LoVo (cell line): ENCODE measurements at regions not wholly inside any gene's neighbourhood (a gene's known extent, or its start where the extent isn't known, plus 50 kb on each side); places are given as distances from the start of the nearest gene placed in this dataset.

ENCODE experiments used
- DNase-seq: peaks from one replicate; pipeline ENCODE4 v3.0.0-alpha.2; 2016; ENCODE audit warnings: low spot score

- DNase-seq = no peak
Measured at GRCh38 chr2:59920961-59921360, 632.5 kb downstream of the BCL11A start.

- DNase-seq = no peak
Measured at GRCh38 chr2:59920307-59920706, 633.1 kb downstream of the BCL11A start.

DNA sequence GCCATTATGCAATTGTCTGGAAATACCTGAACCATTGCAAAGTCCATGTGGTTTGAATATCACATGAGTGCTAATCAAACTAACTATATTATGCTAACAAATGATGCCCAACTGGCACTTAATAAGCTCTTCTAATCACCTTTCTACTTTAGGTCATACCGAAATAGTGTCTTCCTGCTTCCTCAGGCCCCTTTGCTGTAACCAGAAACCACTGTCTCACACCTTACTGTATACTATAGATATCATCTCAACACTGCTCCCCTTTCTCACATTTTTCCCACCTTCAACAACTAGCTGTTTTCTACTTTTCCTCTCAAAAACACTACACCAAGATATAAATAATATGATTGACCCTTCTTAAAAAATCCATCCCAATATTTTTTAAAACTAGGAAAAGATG is 633.9 kb downstream of the BCL11A start:
- no peak for DNase-seq

GRCh38 chr2:59912042-59912441 is 641.4 kb downstream of the BCL11A start:
- DNase-seq = no peak

GRCh38 chr2:59910166-59910565 is 643.3 kb downstream of the BCL11A start:
- DNase-seq = no peak

- DNase-seq = no peak
Measured at GRCh38 chr2:59909147-59909546, 644.3 kb downstream of the BCL11A start.

DNA sequence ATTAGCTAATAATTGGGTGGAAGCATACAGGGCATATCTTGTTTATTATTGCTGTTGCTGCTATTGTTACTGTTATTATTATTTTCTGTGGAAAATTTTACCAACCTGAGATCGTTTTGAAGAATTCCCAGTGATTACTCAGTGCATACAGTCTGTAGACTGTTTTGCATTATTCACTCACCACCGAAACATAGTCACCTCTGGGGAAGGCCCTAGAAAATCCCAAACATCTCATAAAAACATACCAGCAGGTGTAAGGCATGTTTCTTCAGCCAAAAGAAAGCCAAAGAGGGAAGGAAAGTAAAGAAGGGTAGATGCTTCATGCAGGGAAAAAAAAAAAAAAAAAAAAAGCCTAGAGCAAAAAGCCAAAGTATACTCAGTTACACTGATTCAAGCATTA is 647.7 kb downstream of the BCL11A start:
- no peak for DNase-seq

DNA sequence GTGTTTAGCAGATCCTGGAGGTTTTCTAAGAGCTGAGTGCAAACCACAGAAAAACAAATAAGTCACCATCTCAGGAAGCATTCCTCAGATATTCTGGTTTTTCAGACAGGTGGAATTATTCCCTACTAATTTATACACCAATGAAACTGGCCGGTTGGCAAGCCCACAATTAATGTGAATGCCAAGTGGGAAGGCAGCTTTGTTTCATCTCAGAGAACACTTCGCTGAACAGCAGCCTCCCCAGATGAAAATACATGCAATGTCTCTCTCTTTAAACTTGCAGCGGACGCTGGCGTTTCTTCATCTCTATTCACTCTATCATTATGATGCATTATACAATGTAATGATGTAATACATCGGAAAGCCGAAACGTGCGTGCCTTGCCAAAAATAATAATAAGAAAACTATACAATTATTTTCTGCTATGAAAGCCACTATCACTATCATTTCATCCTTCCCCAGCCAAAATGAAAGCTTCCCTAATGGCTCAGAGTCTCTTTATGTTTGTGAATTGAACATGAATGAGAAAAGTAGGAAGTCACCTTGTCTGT is 649.4 kb downstream of the BCL11A start:
- DNase-seq = no peak

DNA sequence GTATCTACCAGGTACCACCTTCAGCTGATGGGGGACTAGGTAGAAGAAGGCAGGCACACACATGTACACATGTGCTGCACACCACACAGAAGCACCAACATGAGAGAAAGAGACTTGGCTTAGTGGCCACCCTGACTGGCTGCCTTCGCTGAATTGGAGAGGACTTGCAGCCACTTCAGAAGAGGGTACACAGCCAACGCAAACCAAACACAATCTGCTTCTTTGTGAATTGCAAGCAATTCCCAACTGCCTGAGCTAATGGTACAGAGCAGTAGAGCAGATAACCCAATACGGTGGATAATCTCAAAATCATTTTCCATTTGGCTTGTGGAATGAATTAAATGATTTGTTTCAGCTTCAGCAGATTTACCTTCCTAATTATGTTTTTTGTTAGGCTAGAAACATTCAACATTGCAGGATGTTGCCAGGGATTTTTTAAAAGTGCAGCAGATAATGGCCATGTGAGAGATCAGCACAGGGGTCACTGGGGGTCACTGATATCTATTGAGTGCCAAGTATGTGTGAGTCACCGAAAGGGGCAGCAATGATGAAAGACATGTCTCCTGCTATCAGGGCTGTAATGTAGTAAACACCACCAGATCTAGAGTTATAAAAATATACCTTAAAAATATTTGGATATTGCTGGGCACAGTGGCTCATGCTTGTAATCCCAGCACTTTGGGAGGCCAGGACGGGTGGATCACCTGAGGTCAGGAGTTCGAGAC is 652.6 kb downstream of the BCL11A start:
- DNase-seq = no peak

- DNase-seq = no peak
Measured at GRCh38 chr2:59899692-59900091, 653.8 kb downstream of the BCL11A start.

GRCh38 chr2:59896499-59897245 is 656.8 kb downstream of the BCL11A start:
- no peak for DNase-seq

GRCh38 chr2:59893612-59894011 is 659.8 kb downstream of the BCL11A start:
- DNase-seq = no peak

- no peak for DNase-seq
Measured at GRCh38 chr2:59892398-59892797, 661.1 kb downstream of the BCL11A start.

- no peak for DNase-seq
Measured at GRCh38 chr2:59889305-59889704, 664.1 kb downstream of the BCL11A start.

DNA sequence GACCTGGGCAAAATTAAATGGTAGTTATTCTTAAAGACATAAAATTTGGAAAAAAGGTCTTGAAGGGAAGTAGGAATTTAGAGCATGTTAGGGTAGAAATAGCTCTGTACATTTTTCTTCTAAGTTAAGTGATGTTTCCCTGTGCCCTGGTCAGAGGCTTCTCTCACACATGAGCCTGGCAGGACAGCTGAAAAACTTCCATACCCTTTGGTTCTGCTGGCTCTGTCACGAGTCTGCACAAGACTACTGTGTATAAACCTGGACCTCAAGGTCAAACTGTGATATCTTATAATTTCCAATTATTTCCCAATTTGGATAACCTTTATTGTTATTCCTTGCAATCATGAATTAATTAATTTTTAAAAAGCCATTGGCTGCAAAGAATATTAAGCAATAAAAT is 664.7 kb downstream of the BCL11A start:
- DNase-seq = no peak

DNA sequence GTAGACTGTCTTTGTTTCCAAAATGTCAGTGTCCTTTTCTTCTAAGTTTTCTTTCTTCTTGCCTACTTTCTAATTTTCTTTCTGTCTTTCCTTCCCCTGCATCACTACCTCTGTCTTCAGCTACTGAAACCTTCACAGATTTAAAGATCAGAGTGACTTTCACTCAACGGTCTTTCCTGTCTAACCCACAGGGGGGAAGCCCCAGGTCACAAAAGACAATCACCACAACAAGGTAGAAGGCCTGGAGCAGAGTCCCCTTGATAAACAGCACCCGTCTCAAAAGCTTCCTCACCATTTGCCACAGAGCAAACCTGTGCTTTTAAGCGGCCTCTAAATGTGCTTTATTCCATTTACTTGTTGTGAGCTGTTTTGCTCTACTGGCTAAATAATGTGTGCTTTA is 665.4 kb downstream of the BCL11A start:
- no peak for DNase-seq

DNA sequence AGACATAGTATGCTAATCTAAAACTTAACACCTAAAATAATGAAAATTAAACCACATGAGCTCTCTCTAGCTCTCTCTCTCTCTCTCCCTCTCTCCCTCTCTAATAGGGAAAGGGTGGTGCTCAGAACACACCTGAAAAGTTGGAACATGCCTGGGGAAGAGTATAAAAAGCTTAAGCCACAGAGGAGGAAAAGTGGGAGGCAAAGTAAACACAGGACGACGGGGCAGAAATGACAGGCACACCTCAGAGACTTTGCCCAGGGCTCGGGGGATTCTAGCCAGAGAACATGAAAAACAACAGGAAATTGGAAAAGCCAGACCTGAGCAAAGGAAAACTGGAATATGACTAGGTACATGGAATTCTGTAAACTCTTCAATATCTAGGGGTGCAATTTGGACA is 666.1 kb downstream of the BCL11A start:
- no peak for DNase-seq

DNA sequence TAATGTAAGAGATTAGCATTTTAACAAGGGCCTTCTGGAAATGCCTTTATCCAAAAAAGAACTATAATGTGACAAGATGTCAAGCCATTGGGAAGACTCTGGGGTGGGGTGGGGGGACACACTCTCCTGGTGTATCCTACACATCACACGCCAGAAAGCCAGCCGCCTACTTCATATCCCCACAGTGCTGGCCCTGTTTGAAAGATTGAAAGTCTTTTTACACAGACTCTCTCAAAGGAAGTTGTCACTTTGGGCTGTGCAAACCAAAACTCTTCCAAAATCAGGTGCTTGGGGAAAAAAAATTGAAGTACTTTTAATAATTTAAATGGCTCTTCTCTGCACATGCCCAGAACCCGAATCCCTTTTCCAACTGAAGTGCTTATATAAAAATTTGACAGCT is 666.7 kb downstream of the BCL11A start:
- no peak for DNase-seq

GRCh38 chr2:59885541-59885940 is 667.9 kb downstream of the BCL11A start:
- no peak for DNase-seq

DNA sequence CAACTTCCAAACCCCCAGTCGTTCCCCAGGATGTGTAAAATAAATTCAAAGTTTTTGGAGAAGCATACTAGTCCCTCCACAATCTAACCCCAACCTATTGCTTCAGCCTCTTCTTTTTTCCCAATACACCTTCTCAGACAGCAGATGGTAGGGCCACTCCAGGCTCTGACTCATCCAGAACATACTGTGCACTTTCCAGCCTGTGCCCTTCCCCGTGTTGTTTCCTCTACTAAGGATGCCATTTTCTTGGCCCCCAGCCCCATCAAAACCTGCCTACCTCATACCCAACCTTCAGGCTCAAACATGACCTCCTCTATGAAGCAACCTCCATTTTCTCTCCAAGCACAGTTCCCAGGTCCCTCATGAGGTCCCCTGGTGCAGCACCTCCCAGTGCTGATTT is 669.3 kb downstream of the BCL11A start:
- DNase-seq = no peak

GRCh38 chr2:59882822-59883221 is 670.6 kb downstream of the BCL11A start:
- DNase-seq = no peak

- DNase-seq = no peak
Measured at GRCh38 chr2:59882279-59882678, 671.2 kb downstream of the BCL11A start.

GRCh38 chr2:59881218-59881617 is 672.2 kb downstream of the BCL11A start:
- no peak for DNase-seq
